ENCODE measurements at regions not wholly inside any gene's neighbourhood (a gene's known extent, or its start where the extent isn't known, plus 50 kb on each side); places are given as distances from the start of the nearest gene placed in this dataset.

- TF ChIP-seq CTCF (tag by site-specific recombination; IDR thresholded peaks at IDR 0.05) (no peak), ZBTB44 (tag by site-specific recombination; IDR thresholded peaks at IDR 0.05) (no peak), MYNN (tag by site-specific recombination; IDR thresholded peaks at IDR 0.05; ENCODE audit: borderline replicate concordance) (no peak), ZNF510 (tag by site-specific recombination; IDR thresholded peaks at IDR 0.05; ENCODE audit: insufficient replicate concordance) (no peak)
Observed at GRCh38 chr22:47512617-47513016, 750.2 kb downstream of the TBC1D22A start.
